Bronchial epithelial cell (primary cell): ENCODE measurements at regions not wholly inside any gene's neighbourhood (a gene's known extent, or its start where the extent isn't known, plus 50 kb on each side); places are given as distances from the start of the nearest gene placed in this dataset.

Source experiments
- DNase-seq: peaks from one replicate; pipeline ENCODE4 v3.0.0-alpha.2; 2010; ENCODE audit warnings: low read depth
- FAIRE-seq: peaks from 2 replicates; lab custom pipeline; 2011; peaks lifted over from hg19 to GRCh38; lab: Jason Lieb, UNC
- H3K27me3 ChIP-seq: 2 replicates; pipeline ENCODE4 v1.5.1; 2011; ENCODE audit warnings: low read length; ENCODE audit not compliant: control insufficient read depth, insufficient read depth
- H3K36me3 ChIP-seq: 2 replicates; pipeline ENCODE4 v1.5.1; 2011; ENCODE audit warnings: low read length; ENCODE audit not compliant: control insufficient read depth, insufficient read depth
- H3K4me3 ChIP-seq: 2 replicates; pipeline ENCODE4 v1.5.1; 2011; ENCODE audit warnings: mild to moderate bottlenecking, low read depth, low read length, control low read depth
- TF ChIP-seq, protein P1 (sequence below): IDR thresholded peaks from 2 replicates; pipeline ENCODE4 v1.5.1; 2011; ENCODE audit warnings: mild to moderate bottlenecking, moderate library complexity, low read length, control low read depth, inconsistent platforms; ENCODE audit not compliant: insufficient read depth, severe bottlenecking

DNA sequence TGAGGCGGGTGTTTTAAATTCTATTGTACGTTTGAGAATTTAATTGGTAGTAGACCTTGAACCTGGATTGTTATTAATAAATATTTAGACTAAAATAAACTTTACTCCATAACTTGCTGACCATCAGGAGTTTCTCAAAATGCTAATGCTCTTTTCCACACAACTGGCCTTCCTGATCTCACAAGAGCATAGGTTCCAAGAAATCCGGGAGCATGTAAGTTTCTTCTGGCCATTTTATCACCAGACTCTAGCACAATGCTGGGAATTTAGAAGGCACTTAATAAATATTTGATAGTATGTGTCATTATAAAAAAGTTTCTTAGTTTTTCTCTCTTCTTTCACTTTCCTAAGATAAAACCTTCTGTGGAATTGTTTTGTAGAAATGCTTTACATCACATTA is 2047.1 kb downstream of the SUCLG1 start:
- Histone ChIP-seq H3K36me3 (no peaks in the 10 kb centered on the region), H3K27me3 (no peaks in the 10 kb centered on the region), H3K4me3 (no peak overlapping the region)
- FAIRE-seq, result no peak
- TF ChIP-seq, protein P1, sequence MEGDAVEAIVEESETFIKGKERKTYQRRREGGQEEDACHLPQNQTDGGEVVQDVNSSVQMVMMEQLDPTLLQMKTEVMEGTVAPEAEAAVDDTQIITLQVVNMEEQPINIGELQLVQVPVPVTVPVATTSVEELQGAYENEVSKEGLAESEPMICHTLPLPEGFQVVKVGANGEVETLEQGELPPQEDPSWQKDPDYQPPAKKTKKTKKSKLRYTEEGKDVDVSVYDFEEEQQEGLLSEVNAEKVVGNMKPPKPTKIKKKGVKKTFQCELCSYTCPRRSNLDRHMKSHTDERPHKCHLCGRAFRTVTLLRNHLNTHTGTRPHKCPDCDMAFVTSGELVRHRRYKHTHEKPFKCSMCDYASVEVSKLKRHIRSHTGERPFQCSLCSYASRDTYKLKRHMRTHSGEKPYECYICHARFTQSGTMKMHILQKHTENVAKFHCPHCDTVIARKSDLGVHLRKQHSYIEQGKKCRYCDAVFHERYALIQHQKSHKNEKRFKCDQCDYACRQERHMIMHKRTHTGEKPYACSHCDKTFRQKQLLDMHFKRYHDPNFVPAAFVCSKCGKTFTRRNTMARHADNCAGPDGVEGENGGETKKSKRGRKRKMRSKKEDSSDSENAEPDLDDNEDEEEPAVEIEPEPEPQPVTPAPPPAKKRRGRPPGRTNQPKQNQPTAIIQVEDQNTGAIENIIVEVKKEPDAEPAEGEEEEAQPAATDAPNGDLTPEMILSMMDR, result no peak
- DNase-seq, result no peak

DNA sequence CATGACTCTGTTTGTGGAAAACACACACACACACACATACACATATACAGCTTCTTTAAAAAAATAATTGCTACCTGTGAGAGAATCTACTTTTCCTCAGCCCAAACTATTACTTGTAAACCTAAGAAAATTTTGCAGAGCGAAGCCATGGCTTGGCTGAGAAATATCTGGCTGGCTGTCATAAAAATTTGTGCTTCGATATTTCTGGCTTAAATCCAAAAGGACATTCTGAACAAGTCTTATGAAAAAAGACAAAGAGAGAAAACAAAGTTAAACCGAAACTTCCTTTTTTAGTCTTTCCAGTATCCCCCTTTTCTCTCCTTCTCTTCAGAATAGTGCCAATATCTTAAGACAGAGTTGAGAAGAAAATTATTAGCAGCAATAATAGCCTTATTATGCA is 2048.0 kb downstream of the SUCLG1 start:
- TF ChIP-seq, protein P1, result no peak
- no peak overlapping the region for H3K4me3 ChIP-seq
- FAIRE-seq, result no peak
- DNase-seq, result no peak
- H3K36me3 ChIP-seq, result no peaks in the 10 kb centered on the region
- H3K27me3 ChIP-seq, result no peaks in the 10 kb centered on the region

DNA sequence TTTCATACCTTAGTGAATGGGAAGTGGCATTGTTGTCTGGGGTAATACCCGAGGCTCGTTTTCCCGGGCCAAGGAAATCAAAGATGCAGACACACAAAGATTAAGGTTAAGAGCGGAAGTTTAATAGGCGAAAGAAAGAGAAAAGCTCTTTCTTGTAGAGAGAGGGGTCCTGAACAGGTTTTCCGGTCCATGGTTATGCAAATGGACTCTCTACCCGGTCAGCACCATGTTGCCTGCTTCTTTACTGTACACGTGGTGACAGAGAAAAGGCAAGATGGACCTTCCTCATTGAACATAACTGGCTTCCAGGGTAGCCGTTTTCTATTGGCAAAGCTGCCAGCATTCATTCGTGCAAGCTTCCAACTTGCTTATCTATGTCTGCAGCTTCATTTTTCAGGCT is 2063.5 kb downstream of the SUCLG1 start:
- TF ChIP-seq, protein P1, result no peak
- DNase-seq (no peak), FAIRE-seq (no peak)

DNA sequence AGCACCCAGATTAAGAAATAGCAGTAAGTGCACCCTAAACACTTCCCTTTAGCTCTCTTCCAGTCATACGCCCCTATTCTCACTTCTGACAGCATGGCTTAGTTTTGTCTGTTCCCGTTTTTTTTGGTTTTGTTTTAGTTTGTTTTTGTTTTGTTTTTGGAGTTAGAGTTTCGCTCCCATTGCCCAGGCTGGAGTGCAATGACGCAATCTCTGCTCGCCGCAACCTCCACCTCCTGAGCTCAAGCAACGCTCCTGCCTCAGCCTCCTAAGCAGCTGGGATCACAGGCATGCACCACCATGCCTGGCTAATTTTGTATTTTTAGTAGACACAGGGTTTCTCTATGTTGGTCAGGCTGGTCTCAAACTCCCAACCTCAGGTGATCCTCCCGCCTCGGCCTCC is 2067.7 kb downstream of the SUCLG1 start:
- FAIRE-seq, result no peak
- Histone ChIP-seq H3K4me3 (no peak overlapping the region), H3K36me3 (no peaks in the 10 kb centered on the region), H3K27me3 (no peaks in the 10 kb centered on the region)
- DNase-seq, result no peak
- TF ChIP-seq, protein P1, result no peak

More for the DNA sequence above, 2063.5 kb downstream of the SUCLG1 start:
- Histone ChIP-seq H3K4me3 (no peak overlapping the region), H3K27me3 (no peaks in the 10 kb centered on the region), H3K36me3 (no peaks in the 10 kb centered on the region)

DNA sequence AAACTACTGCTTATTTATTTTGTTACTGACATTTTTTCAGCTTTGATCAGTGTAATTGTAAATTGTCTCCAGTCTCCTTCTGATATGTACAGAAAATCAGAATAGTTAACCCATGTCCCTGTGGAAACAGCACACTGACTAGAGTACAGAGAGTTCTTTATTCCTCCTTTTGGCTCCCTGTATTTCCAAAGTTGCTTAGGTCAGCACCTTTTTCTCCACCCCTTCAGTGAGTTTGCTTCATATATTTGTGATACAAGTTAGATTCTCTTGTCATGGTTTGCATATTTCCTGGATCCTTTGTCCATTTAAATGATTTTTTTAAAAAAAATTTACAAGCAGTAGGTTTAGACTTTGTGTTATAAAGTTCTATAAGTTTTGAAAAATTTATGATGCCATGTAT is 2051.1 kb upstream of the LRRTM1 start:
- Histone ChIP-seq H3K4me3 (no peak overlapping the region), H3K27me3 (no peaks in the 10 kb centered on the region), H3K36me3 (no peaks in the 10 kb centered on the region)
- TF ChIP-seq, protein P1, result no peak
- FAIRE-seq, result no peak
- no peak for DNase-seq

DNA sequence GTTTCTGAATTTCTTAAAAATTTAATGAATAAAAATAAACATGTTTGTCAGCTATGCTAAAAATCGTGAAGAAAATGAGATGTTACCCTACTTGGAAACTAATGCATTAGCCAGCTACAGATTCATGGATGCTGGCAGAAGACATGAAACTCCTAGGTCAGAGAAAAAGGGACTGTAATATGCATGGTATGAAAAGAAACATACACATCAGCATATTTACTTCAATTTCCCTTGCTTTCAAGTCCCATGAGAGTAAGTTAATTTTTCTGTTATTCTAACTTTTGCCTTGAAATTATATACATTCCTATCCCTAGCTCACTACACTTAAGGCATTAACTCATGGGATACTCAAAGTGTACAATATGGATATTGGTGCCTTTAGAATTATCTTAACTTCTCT is 2041.4 kb upstream of the LRRTM1 start:
- TF ChIP-seq, protein P1, result no peak
- Histone ChIP-seq H3K4me3 (no peak overlapping the region), H3K27me3 (no peaks in the 10 kb centered on the region), H3K36me3 (no peaks in the 10 kb centered on the region)
- FAIRE-seq (no peak), DNase-seq (no peak)
